Stimulated activated CD4-positive, alpha-beta T cell treated with anti-CD3 and anti-CD28 coated beads, TNF-alpha, amount 100 ng/mL, for 48 hours (primary cell): ENCODE measurements at regions not wholly inside any gene's neighbourhood (a gene's known extent, or its start where the extent isn't known, plus 50 kb on each side); places are given as distances from the start of the nearest gene placed in this dataset.

Source experiments
- DNase-seq, 3 donors: peaks; one replicate each; pipeline ENCODE4 v3.0.0-alpha.2; 2020; ENCODE audit warnings: low read depth in 3 of 3

DNA sequence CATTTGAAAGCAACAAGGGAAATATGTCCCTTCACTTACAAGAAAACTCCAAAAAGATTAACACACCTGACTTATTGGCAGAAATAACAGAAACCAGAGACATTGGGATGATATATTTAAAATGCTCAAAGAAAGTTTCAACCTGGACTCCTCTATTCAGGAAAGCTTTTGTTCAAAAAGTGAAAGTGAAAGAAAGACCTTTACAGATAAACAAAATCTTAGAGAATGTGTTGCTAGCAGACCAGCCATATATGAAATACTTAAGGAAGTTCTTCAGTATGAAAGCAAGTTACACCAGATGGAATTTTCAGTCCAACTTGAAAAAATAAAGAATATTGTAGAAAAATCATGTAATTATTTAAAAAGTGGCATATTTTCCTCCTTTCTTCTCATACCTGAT, 1075.1 kb downstream of the NR2F1-AS1 start:
- no peak for DNase-seq

- DNase-seq: no peak
These were observed 1075.9 kb downstream of the NR2F1-AS1 start for GRCh38 chr5:92505145-92505544.

GRCh38 chr5:92504346-92504745, 1076.7 kb downstream of the NR2F1-AS1 start:
- no peak for DNase-seq

DNA sequence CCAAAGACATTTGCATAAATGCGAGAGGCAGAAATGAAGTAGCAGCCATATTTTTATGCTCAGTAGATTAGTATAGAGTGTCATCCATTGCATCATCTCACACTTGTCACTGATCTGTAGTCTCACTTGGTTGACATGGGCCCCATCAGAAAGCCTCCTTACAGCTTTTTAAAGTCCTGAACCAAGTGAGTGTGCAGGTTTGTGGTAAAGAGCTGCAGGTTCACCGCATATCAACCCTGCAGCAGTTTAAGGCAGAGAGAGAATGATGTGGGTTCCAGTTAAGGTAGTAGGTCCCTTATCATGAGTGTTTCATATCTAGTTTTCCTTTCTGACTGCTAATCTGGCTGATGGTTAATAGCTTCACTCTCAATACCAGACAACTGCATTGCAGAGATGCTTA, 1080.3 kb downstream of the NR2F1-AS1 start:
- no peak for DNase-seq

- no peak for DNase-seq
These were observed 1084.5 kb downstream of the NR2F1-AS1 start for GRCh38 chr5:92496545-92496944.

DNA sequence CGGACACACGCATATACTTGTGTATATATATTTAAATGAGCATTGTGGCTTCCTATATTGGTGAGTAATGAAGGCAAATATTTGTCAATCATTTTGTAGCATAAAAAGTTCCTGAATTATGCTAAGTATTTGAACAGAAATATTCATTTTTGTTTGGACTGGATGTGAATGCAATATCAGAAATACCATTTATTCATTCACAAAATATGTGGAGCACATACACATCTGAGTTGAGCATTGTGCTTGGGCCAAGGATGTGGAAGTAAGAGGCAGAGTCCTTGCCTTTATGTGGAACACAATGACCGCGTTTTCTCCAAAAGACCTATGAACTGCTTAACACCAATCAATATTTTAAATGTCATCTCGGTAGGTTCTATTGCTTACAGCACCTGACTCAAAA, 1086.5 kb downstream of the NR2F1-AS1 start:
- DNase-seq: no peak

GRCh38 chr5:92492908-92493307, 1088.1 kb downstream of the NR2F1-AS1 start:
- no peak for DNase-seq

DNA sequence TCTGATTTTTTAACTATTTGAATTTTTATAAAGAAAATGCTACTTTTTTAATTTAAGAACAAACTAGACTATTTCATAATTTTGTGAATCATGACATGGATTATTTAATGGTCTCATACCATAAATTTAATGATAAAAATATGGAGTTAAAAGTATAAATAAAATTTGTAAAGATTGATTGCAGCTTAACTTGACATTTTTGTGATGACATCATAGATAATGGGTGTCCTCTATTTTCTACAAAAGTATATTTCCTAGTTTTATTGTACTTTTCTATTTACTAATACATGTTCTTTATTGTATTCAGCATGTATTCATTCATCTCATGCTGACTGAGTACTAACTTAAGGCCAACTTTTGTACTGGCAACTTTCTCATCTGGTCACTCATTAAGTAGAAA, 1096.5 kb downstream of the NR2F1-AS1 start:
- DNase-seq: no peak

DNA sequence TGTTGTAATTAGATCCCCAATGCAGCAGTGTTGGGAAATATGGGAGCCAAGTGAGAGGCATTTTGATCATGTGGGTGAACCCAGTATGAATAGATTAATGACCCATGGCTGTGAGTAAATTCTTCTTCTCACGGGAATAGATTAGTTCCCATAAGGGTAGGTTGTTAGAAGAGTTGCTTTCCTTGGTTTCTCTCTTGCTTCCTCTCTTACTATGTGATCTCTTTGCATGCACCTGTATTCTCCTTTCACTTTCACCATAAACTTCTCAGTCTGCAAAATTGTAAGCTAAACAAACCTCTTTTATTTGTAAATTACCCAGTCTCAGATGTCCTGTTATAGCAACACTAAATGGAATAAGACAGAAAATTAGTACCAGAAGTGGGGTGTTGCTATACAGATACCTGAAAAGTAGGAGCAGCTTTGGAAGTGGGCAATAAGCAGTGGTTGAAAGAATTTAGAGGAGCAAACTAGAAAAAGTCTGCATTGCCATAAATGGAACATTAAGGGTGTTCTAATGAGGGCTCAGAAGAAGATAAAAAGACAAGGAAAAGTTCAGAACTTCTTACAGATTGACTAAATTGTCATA, 1090.0 kb upstream of the ARRDC3 start:
- DNase-seq: no peak

- DNase-seq: no peak
These were observed 1088.7 kb upstream of the ARRDC3 start for GRCh38 chr5:92471861-92472260.

DNA sequence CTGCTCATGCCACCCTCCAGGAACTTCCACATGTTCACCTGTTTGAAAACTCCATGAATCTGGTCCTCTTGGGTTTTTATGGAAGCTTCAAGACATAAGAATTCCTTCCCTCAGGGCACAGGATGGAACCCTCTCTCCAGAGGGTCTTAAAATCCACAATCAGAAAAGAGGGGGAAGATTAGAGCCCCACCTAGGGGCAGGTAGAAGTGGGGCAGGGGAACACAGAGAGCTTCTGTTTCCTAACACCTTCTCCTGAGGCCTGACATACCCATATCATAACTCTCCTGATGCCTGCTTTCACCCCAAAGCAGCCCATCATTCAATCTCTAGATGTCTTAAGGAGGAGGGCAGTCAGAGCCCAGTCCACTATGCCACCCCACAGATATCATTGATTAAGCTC, 1087.7 kb upstream of the ARRDC3 start:
- DNase-seq: no peak

- DNase-seq: no peak
These were observed 1085.2 kb upstream of the ARRDC3 start for GRCh38 chr5:92468295-92468694.

DNA sequence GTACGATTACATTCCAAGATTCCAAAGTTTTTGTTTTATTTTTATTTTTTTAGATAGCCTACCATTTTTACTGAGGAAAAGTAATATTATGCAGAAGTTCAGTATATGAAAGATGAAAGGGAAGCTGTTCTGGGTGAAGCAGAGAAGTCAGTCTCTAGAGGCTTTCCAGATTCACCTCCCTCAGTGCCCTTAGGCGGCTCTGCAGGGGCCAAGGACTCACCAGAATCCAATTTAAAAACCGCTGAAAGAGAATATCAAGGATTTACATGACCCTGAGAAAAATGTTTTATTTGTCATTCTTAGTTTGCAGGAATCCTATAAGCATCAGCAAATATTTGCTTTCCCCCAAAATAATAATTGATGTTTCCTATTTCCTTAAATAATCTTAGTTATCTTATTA, 1084.6 kb upstream of the ARRDC3 start:
- DNase-seq: no peak

DNA sequence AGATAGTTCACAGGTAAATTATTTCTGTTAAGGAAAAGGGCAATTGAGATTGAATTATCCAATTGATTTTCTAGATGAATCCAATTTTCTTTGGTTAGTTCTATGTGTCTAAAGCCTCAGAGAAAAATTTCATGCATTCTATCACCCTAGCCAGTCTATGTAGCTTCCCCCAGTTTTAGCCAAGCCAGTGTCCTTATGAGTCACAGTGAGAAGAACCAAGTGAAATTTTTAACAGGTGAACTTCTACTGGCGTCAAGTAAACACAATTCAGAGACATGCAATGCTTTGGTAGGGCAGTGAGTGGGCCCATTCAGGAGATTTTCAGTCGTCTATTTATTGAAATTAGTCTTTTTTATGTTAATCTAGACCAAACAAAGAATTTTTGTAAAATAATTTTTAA, 1077.4 kb upstream of the ARRDC3 start:
- no peak for DNase-seq

- DNase-seq: no peak
These were observed 1076.5 kb upstream of the ARRDC3 start for GRCh38 chr5:92459654-92460053.

DNA sequence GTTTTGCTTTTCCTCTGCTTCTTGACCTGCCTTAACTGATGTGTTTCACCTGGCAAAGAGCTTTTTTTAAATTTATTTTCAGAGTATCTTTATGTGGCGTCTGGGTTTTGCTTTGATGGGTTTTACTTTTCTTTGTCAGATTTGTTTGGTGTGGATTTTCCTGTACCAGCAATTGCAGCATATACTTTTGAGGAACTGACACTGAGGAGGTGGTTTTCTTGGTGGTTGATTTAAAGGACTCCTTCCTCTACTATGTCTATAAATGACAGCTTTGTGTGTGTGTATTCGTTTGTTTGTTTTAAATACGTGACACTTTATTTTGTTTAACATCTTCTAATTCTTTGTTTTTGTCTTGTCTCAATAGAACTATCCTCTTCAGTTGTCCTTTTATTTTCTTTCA, 1071.9 kb upstream of the ARRDC3 start:
- DNase-seq: no peak

GRCh38 chr5:92444888-92445287, 1061.8 kb upstream of the ARRDC3 start:
- no peak for DNase-seq

DNA sequence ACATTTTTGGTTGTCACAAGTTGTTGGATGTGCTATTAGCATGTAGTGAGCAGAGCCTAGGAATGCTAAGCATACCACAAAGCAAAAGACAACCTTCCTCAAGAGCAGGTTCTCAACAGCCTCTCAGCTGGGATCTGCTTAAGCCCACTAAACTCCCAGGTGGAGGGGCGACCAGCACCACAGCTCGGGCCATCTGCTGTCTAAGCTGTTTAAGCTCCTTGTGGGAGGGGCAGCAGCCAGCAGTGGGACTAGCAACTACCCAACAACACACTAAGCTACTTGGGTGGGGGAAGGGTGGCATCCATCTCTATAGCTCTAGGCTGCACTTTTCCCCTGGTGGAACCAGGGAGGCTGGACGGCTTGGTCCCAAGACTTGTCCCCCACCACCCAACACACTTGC, 1052.7 kb upstream of the ARRDC3 start:
- DNase-seq: no peak

DNA sequence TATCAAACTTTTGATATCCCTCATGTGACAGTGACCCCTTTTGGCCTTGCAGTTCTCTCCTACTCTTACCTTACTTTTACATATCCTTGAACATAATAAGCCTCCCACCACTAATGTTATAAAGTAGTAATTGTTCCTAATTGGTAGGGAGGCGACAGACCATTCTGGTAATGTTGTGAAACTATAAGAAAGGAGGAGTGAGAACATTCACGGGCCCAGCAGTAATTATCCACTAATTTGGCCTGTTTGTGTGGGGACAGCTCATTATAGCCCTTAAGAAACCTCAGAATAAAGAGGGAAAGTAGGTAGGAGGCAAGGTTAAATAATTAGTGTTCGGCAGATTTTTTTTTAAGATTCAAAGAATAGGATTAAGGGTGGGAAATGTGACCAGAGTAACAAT, 1046.5 kb upstream of the ARRDC3 start:
- DNase-seq: no peak

GRCh38 chr5:92428415-92428814, 1045.3 kb upstream of the ARRDC3 start:
- no peak for DNase-seq

- no peak for DNase-seq
These were observed 1041.8 kb upstream of the ARRDC3 start for GRCh38 chr5:92424785-92425426.

GRCh38 chr5:92421942-92422341, 1038.8 kb upstream of the ARRDC3 start:
- no peak for DNase-seq

DNA sequence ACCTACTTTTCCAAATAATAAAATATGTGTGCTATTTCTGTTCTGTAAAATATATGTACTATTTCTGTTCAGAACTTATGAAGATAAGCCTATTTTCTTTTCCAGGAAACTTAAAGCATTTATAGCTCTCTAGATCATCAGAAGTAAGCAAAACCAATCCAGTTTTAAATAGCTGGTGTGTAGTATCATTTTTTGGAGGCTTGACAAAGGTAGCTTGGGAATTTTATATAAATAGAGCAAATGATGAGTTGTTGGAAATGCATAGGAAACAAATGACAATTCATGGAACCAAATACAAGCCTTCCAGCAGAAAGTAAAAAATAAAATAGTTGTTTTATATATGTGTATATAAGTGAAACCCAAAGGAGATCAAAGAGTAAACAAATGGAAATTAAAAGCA, 1038.1 kb upstream of the ARRDC3 start:
- DNase-seq: no peak

- no peak for DNase-seq
These were observed 1036.1 kb upstream of the ARRDC3 start for GRCh38 chr5:92419261-92419660.
